Endothelial cell (in vitro differentiated cells): ENCODE measurements at regions not wholly inside any gene's neighbourhood (a gene's known extent, or its start where the extent isn't known, plus 50 kb on each side); places are given as distances from the start of the nearest gene placed in this dataset.

Experiments
- DNase-seq: peaks from one replicate; pipeline ENCODE4 v3.0.0; 2021; ENCODE audit warnings: low spot score
- H3K27ac Mint-ChIP-seq: one replicate; pipeline ENCODE4 v1.8.0; 2021; ENCODE audit warnings: mixed read lengths, inconsistent platforms; ENCODE audit not compliant: unreplicated experiment
- H3K27me3 Mint-ChIP-seq: one replicate; pipeline ENCODE4 v1.8.0; 2021; ENCODE audit warnings: mild to moderate bottlenecking, moderate library complexity, mixed read lengths, inconsistent platforms; ENCODE audit not compliant: unreplicated experiment
- H3K36me3 Mint-ChIP-seq: one replicate; pipeline ENCODE4 v1.8.0; 2021; ENCODE audit warnings: mild to moderate bottlenecking, low read depth, mixed read lengths, inconsistent platforms; ENCODE audit not compliant: unreplicated experiment
- H3K4me1 Mint-ChIP-seq: one replicate; pipeline ENCODE4 v1.8.0; 2021; ENCODE audit warnings: mild to moderate bottlenecking, mixed read lengths, inconsistent platforms; ENCODE audit not compliant: unreplicated experiment
- H3K4me3 Mint-ChIP-seq: one replicate; pipeline ENCODE4 v1.8.0; 2021; ENCODE audit warnings: mild to moderate bottlenecking, mixed read lengths, inconsistent platforms; ENCODE audit not compliant: unreplicated experiment
- H3K9me3 Mint-ChIP-seq: one replicate; pipeline ENCODE4 v1.8.0; 2021; ENCODE audit warnings: mixed read lengths, inconsistent platforms; ENCODE audit not compliant: unreplicated experiment
- TF ChIP-seq, protein P1 (sequence below): fragments of 200-600 bp; sonication (generic); IDR thresholded peaks from one replicate; pipeline ENCODE4 v1.5.0; 2021; ENCODE audit warnings: antibody characterized with exemption; ENCODE audit not compliant: unreplicated experiment

DNA sequence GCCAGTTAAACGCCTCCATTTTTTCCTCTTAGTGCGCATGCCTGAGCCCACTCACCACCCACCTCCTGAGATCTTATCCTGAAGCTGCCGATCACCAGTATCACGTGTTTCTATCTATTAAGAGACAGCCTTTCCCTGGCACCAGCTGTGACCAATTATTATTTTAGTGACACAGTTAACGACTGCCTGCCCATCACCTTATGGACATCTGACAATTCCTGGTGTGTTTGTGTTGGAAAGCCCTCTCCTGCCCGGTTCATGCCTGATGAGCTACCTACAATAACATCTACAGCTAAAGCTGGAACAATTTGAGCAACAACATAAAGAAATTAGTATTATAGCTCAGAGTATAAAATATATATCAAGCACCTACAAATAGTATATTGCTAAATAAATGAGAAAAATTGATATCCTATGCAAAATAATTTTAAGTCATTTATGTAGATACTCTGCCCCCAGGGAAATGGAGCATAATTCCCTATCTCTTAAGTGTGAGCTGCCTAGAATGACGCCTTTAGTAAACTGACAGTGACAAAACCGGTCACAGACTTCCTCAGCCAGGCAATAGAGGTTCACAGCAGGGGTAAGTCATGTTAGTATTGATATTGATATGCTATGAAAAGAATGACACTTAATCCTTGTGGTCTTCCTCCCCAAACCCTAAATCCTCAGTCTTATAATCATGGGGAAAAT is 862.2 kb downstream of the TRAM1L1 start:
- Mint-ChIP-seq H3K9me3 (no peaks in the 10 kb centered on the region), H3K4me3 (no peak overlapping the region), H3K27me3 (no peaks in the 10 kb centered on the region), H3K27ac (no peak overlapping the region), H3K36me3 (no peaks in the 10 kb centered on the region), H3K4me1 (no peaks in the 10 kb centered on the region)
- TF ChIP-seq, protein P1, sequence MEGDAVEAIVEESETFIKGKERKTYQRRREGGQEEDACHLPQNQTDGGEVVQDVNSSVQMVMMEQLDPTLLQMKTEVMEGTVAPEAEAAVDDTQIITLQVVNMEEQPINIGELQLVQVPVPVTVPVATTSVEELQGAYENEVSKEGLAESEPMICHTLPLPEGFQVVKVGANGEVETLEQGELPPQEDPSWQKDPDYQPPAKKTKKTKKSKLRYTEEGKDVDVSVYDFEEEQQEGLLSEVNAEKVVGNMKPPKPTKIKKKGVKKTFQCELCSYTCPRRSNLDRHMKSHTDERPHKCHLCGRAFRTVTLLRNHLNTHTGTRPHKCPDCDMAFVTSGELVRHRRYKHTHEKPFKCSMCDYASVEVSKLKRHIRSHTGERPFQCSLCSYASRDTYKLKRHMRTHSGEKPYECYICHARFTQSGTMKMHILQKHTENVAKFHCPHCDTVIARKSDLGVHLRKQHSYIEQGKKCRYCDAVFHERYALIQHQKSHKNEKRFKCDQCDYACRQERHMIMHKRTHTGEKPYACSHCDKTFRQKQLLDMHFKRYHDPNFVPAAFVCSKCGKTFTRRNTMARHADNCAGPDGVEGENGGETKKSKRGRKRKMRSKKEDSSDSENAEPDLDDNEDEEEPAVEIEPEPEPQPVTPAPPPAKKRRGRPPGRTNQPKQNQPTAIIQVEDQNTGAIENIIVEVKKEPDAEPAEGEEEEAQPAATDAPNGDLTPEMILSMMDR = no peak
- no peak for DNase-seq

- H3K4me3 Mint-ChIP-seq = no peak overlapping the region
- peaks cover 9% of the 10 kb centered on the region for H3K4me1 Mint-ChIP-seq
- H3K36me3 Mint-ChIP-seq = no peaks in the 10 kb centered on the region
- TF ChIP-seq, protein P1 = no peak
- no peak overlapping the region for H3K27ac Mint-ChIP-seq
- DNase-seq = no peak
- no peaks in the 10 kb centered on the region for H3K9me3 Mint-ChIP-seq
- H3K27me3 Mint-ChIP-seq = no peaks in the 10 kb centered on the region
These were observed 867.6 kb downstream of the TRAM1L1 start for GRCh38 chr4:116217781-116218180.

GRCh38 chr4:116215622-116216021 is 869.8 kb downstream of the TRAM1L1 start:
- no peak overlapping the region for H3K27ac Mint-ChIP-seq
- no peaks in the 10 kb centered on the region for H3K27me3 Mint-ChIP-seq
- TF ChIP-seq, protein P1 = no peak
- no peaks in the 10 kb centered on the region for H3K9me3 Mint-ChIP-seq
- H3K36me3 Mint-ChIP-seq = no peaks in the 10 kb centered on the region
- DNase-seq = no peak
- no peak overlapping the region for H3K4me3 Mint-ChIP-seq
- H3K4me1 Mint-ChIP-seq = peaks cover 9% of the 10 kb centered on the region

DNA sequence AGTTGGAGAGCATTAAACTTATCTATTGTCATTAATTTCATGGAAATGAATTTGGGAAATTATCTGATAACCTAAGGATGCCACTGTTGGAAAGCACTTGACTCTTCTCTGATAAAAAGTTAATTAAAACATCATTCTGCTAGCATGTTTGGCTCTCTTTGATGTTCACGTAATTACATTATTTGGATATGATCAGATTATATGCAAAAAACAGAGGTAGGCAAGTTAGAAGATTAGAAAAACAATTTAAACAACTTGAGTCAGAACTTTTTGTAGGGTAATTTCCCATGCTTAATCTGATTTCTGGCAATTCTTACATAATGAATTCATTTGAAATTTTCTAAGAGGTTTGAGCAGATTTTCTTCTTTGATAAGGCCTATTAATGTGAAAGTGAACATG is 882.9 kb downstream of the TRAM1L1 start:
- H3K4me3 Mint-ChIP-seq = no peak overlapping the region
- no peak overlapping the region for H3K27ac Mint-ChIP-seq
- no peaks in the 10 kb centered on the region for H3K36me3 Mint-ChIP-seq
- H3K9me3 Mint-ChIP-seq = no peaks in the 10 kb centered on the region
- no peaks in the 10 kb centered on the region for H3K4me1 Mint-ChIP-seq
- TF ChIP-seq, protein P1 = no peak
- no peaks in the 10 kb centered on the region for H3K27me3 Mint-ChIP-seq
- no peak for DNase-seq

GRCh38 chr4:116197317-116197809 is 888.0 kb downstream of the TRAM1L1 start:
- Mint-ChIP-seq H3K27me3 (no peaks in the 10 kb centered on the region), H3K9me3 (no peaks in the 10 kb centered on the region), H3K4me1 (no peaks in the 10 kb centered on the region), H3K36me3 (no peaks in the 10 kb centered on the region), H3K27ac (no peak overlapping the region), H3K4me3 (no peak overlapping the region)
- TF ChIP-seq, protein P1 = no peak
- no peak for DNase-seq
